ENCODE measurements at regions not wholly inside any gene's neighbourhood (a gene's known extent, or its start where the extent isn't known, plus 50 kb on each side); places are given as distances from the start of the nearest gene placed in this dataset.
A peak's percentile ranks its signal among the peaks of the same experiment; 100 is the strongest.
"Not testable (repeated sequence)": the region's sequence is repeated elsewhere in the genome, so short reads cannot be mapped to it uniquely, and the experiment has no call there.

DNA sequence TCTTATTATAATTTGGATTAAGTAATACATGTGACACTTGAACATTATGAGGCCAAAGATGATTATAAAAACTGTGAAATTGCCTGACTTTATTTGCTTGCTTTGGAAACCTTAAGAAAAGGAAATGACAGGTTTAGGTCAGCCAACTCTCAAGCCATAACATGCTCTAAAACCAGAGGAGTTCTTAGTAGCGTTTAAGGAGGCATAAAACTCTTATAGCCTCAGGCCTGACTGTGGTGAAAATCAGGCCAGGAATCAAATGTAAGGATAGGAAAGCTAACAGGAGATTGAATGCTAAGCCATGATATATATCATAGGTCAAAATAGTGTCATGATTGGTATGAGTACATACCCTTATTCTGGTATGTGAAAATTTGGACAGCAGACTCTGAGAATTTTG is 1142.4 kb upstream of the MIR17HG start:
- no peak for DNase-seq
- ATAC-seq = no peak
- intact Hi-C loops (cut with micrococcal nuclease) = no loop called here

DNA sequence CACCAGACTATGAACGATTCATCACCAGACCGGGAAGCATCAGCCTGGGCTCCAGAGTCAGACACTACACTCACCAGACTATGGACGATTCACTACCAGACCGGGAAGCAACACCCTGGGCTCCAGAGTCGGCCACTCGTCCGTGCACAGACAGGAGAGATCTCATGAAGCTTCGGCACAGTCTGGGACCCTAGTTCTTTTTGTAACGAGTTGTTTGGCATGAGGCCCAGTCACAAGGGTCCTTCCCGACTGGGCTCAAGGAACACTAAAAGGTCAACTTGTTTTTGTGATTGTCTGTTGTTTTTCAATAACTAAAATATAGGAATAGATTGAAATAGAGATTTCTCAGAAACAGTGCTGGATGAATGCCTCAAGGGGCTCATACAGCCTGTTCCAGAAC is 1141.6 kb upstream of the MIR17HG start:
- no peak for DNase-seq
- intact Hi-C loops (cut with micrococcal nuclease) = no loop called here
- ATAC-seq = no peak

DNA sequence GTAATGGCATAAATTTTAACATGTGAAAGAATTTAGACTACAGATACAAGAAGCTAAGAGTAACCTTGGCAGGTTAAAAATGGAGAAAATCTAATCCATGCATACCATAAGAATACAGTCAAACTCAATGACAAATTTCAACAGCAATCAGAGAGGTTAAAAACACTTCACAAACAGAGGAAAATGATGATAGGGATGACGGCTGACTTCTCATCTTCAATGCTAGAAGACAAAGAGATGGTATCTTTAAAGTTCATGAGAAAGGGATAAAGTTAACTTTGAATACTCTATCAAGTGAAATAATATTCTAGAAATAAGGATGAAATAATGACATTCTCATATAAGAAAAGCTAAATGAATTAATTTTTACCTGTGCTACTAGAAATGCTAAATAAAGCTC is 1130.2 kb upstream of the MIR17HG start:
- DNase-seq = no peak
- intact Hi-C loops (cut with micrococcal nuclease) = no loop called here
- no peak for ATAC-seq

DNA sequence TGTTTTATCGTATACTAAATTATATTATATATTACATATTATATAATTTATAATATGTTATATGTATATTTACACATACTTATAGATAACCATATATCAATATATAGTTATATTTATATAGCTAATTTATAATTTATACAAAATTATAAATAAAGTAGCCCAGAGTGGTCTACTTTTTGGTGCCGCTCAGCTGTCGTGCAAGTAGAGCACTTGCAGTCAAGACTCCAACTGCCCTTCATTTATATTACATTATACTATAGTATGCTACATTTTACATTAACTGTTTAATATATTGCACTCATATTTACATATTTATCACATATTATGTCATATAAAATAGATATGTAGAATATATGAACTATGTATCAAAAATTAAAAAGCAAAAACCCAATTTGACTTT is 1124.7 kb upstream of the MIR17HG start:
- DNase-seq (no peak), ATAC-seq (no peak)
- intact Hi-C loops (cut with micrococcal nuclease) = no loop called here

DNA sequence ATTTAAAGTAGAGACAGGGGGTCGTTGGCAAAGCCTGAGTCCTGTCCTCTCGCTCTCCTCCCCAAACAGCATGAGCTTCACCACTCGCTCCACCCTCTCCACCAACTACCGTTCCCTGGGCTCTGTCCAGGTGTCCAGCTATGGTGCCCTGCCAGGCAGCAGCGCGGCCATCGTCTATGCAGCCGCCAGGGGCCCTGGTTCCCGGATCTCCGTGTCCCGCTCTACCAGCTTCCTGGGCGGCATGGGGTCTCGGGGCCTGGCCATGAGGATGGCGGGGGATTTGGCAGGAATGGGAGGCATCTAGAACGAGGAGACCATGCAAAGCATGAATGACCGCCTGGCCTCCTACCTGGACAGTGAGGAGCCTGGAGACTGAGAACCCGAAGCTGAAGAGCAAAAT is 1117.2 kb upstream of the MIR17HG start:
- ATAC-seq (no peak), DNase-seq (no peak)
- intact Hi-C loops (cut with micrococcal nuclease) = no loop called here

DNA sequence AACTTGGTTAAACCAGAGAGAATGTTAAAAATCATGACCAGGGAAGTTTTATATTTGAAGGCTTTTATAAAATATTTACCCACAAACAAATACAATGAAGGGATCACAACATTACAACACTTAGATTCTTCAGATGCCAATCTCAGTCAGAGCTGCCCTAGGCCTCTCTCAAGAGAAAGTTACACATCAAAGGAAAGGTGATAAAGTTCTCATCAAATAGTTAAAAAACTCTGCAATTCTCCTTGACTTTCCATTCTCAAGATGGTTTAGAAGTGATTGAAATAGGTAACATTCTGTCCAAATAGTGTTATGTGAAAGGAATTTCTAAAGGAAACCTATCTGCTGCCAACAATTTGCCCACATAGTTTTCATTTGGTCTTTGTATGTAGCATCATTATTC is 1115.2 kb upstream of the MIR17HG start:
- no peak for DNase-seq
- ATAC-seq = no peak
- intact Hi-C loops (cut with micrococcal nuclease) = no loop called here

DNA sequence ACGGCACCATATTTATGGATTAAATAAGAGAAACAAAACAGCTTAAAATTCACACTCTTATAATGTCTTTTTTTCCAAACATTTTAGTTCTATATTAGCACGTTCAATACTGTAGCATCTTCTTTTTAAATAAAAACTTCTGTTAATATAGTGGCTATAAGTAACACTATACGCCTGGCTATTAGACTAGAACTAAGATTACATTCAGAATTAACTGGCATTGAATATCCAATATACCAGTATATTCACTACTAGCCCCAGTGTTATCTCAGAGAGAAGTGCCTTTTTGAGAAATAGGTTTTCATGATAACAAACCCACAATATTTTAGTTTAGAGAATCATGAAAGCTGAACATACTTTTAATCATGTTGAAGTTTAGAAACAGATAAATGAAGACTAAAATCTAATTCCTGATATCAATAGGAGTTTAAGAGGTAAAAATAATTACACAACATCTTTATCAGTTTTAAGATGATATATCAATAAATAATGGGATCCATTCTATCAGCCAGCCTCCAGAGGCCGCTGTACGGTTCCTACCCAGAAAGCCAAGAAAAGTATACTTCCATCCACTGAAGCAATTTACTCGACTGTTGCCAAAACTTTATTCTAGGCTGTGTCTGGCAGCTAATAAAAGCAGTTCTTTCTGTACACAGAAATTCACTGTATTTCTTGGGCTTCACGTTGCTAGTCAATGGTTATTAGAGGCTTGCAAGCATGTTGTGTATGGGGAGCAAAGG is 1113.4 kb upstream of the MIR17HG start:
- ATAC-seq (no peak), DNase-seq (no peak)
- intact Hi-C loops (cut with micrococcal nuclease) = no loop called here

DNA sequence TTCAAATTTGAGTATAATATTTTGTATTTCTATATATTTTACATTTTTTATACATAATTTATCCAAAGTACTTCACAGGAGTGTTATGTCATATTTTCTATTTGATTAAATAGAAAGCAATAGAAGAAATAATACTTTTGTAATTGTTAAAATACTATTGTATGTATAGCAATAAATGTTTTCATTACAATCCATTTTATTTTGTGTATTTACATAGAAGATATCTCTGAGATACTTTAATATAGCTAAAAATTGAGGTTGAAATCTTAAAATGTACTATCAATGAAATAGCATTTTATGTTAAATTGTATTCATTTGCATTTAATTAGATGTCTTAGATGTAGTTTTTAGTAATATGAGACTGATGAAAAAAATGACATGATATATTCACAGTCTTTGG is 1109.6 kb upstream of the MIR17HG start:
- intact Hi-C loops (cut with micrococcal nuclease) = no loop called here
- no peak for ATAC-seq
- DNase-seq = no peak

DNA sequence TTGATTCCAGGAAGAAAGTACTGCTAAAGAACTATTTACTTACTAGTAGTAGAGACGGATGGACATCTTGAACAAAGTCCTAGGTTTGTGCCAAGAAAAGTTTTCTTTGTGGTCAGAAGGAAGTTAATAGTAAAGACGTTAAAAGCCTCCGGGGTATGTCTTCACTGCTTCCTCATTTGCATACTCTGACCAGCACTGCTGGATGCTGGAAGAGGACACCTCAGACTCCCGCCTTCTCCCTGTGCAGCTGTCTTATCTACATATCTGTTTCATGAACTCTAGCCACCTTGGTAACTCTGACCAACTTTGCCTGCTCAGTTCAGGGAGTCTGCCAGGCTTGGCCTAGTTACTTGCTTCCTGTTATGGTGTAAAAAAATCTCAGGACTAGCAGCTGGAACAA is 1109.1 kb upstream of the MIR17HG start:
- DNase-seq (no peak), ATAC-seq (no peak)
- intact Hi-C loops (cut with micrococcal nuclease) = no loop called here

DNA sequence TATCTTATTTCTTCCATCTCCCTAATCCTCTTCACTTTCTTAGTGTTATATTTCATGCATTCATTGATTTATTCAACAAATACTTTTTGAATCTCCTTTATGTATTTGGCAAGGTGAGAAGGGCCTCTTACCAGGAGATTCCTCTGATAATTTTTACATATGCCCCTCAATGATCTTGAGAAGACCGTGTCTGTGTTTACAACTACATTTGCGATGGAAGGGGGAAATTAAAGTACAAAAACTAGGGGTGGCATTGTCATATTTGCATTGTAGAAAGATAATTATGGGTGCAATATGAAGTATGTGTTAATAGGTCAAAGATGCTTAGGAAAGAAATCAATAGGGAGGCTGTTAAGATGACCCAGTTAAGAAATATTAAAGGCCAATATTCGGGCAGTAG is 1108.4 kb upstream of the MIR17HG start:
- intact Hi-C loops (cut with micrococcal nuclease) = no loop called here
- DNase-seq (no peak), ATAC-seq (no peak)

DNA sequence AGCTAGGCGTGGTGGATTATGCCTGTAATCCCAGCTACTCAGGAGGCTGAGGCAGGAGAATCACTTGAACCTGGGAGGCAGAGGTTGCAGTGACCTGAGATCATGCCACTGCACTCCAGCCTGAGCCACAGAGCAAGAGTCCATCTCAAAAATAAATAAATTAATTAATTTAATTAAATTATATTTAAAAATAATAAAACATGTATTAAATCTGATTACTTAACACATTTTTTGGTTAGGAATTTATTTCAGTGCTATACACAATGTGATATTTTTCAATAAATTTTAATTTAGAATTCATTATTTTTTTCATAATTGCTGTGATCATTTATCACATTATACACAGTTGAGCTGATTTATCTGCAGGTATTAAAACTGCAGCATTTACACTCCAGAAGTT is 1101.5 kb upstream of the MIR17HG start:
- no peak for ATAC-seq
- intact Hi-C loops (cut with micrococcal nuclease) = no loop called here

DNA sequence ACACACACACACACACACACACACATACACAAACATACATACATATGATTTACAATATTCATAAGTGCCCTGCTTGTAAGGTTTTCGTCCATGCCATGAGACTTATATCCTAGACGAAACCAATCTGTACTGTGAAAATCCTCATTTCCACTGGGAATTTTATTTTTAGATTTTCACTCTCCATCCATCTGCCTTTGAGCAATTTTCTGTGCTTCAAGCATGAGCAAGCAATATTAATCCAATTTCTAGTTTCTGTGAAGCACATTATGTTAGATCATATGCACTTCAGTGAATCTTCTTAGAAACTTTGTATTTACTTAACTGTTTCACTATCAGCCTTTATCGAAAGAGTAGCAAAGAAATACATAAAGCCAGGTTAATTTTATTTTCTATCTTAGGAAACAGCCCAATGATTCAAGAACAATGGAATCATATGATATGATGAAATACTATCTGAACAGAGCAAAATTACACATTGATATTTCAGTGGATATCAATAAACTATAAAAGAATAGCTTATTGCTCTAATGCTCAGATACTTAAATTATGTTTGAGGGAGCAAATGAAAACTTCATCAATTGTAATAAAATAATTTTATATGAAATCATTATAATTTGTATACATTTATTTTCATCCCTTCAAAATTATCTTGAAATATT is 1100.7 kb upstream of the MIR17HG start:
- ATAC-seq (no peak), DNase-seq (no peak)
- intact Hi-C loops (cut with micrococcal nuclease) = no loop called here

More for the DNA sequence above, 1101.5 kb upstream of the MIR17HG start:
- DNase-seq = no peak

DNA sequence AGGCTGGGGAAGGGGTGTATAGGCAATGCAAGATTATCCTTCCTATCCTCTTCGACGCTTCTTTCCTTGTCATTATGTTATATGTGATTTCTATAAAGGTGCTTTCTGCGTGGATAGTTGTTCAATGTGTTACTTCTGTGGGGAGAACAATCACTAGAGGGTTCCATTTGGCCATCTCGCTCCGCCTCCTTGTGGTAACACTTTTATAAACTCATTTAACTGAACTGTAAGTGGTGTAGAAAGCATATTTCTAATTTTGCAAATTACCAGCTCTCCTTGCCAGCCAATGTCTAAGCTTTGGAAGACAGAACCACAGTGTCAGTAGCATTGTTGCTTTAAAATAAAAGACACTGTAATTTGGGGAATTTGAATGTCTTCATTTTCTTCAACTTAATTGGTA is 1093.7 kb upstream of the MIR17HG start:
- intact Hi-C loops (cut with micrococcal nuclease) = no loop called here
- no peak for ATAC-seq
- no peak for DNase-seq

DNA sequence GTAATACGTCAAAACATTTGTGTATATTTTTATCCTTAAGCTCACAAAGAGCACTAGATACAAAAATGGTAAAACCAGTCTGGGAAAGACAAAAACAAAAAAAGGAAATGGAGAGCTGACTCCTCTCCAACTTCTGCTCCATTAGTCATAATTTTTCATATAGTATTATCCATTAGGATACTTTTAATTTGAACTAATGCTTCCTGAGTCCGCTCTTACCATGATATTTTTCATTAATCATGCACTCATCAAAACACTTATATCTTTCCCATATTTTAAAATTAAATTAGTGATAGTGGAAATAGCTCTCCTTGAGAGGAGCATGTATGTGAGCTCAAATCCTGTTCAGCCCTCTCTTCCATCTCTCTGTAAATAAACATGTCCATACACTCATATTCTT is 1093.0 kb upstream of the MIR17HG start:
- no peak for ATAC-seq
- intact Hi-C loops (cut with micrococcal nuclease) = no loop called here

DNA sequence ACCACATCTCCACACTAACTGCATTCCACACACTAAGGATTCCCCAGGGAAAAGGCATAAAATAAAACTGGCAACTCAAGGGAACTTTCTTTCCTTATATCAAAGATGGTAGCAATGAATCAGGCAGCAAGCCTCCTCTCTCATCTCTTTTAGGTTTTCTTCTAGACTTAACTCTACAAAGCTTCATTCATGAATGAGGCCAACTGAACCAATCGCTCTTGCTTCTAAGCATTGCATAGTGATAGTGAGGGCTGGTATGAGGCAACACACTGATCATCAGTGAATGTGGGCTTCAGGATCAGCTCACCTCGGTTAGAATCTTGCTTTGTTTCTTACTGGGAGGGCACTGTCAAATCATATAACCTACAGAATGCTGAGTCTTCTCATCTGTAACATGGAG is 1090.7 kb upstream of the MIR17HG start:
- DNase-seq = no peak
- intact Hi-C loops (cut with micrococcal nuclease) = no loop called here
- ATAC-seq = no peak

More for the DNA sequence above, 1093.0 kb upstream of the MIR17HG start:
- no peak for DNase-seq

DNA sequence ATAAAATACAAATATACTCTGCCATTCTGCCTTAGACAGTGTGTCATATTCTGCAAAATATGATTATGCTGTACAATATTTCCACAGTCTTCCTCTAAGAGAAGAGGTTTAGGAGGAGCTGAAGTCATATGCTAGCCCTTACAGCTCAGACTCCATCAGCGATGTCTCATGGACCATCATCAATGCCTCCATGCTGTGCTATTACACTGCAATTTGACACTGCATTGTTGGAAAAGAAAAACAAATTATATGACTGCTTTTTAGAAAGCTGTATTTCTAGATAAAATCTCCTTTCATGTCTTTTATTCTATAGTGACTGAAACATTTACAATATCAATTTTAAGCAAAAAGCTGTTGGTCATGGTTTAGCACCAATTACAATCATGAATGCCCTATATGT is 1089.4 kb upstream of the MIR17HG start:
- no peak for DNase-seq
- intact Hi-C loops (cut with micrococcal nuclease) = no loop called here
- no peak for ATAC-seq

DNA sequence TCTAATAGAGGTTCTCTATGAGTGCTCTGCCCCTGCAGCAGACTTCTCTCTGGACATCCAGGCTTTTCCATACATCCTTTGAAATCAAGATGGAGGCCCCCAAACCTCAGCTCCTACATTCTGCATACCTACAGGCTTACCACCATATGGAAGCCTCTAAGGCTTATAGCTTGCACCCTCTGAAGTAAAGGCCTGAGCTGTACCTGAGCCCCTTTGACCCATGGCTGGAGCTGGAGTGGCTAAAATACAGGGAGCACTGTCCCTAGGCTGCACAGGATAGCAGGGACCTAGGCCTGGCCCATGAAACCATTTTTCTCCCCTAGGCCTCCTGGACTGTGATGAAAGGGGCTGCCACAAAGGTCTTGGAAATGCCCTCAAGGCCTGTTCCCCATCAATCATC is 1086.1 kb upstream of the MIR17HG start:
- no peak for ATAC-seq
- intact Hi-C loops (cut with micrococcal nuclease) = no loop called here

DNA sequence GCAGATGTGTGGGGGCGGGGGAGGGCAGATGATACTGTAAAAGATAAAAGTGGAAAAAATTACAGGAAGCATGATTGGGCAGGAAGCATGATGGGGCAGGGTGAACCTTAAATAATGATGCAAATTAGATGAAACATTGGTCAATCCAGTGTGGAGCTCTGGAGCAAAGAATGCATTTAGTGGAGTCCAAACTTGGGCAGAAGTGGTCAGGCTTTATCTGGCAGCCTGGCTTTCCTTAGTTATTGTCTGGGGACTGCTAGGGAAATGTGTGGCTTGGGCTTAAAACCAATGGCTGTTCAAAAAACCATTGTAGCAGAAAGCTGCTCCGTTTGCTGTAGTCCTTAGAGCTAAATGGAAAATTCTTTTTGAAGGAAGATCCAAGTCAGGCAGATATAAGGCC is 1077.3 kb upstream of the MIR17HG start:
- DNase-seq (no peak), ATAC-seq (no peak)
- intact Hi-C loops (cut with micrococcal nuclease) = no loop called here

More for the DNA sequence above, 1086.1 kb upstream of the MIR17HG start:
- DNase-seq = no peak

DNA sequence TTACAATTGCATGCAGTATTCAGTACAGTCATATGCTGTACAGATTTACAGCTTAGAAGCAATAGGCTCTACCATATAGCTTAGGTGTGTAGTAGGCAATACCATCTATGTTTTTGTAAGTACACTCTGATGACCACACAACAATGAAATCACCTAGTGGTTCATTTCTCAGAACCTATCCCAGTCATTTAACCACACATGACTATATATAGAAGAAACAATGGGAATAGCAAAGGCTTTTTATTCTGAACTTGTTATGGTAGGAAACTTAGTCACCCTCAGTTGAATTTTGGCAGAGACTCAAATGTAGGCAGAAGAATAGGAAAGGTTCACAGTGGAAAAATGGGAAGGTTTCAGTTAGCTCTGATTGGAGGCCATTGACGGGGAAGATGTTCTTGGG is 1075.1 kb upstream of the MIR17HG start:
- ATAC-seq (no peak), DNase-seq (no peak)
- intact Hi-C loops (cut with micrococcal nuclease) = no loop called here

DNA sequence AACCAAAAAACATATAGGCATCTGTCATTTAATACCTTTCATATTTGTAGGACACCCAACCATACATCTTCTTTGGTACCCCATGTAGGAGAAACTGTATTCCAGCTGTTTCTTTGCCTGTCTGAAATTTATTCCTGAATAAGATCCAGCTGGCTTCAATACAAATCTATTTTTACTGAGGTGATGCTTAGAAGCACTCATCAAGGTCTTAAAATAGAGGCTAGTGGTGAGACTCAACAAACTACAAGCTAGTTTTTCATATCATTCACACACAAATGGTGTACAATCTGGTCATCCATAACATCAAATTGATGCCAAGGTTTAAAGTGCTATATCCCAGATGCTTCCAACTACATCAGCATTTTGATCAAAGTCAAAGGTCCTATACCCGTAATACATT is 1071.3 kb upstream of the MIR17HG start:
- ATAC-seq = peak; percentile 84
- intact Hi-C loops (cut with micrococcal nuclease) = no loop called here

DNA sequence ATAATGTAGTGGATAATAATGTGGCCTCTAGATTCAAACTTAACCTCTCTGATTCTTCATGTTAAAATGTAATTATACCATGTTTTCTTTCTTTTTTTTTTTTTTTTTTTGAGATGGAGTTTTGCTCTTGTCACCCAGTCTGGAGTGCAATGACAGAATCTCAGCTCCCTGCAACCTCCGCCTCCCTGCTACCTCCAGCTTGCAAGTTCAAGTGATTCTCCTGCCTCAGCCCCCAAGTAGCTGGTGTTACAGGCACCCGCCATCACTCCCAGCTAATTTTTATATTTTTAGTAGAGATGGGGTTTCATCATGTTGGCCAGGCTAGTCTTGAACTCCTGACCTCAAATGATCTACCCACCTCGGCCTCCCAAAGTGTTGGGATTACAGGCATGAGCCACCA is 1069.3 kb upstream of the MIR17HG start:
- intact Hi-C loops (cut with micrococcal nuclease); ATAC-seq; DNase-seq: not testable (repeated sequence)

More for the DNA sequence above, 1071.3 kb upstream of the MIR17HG start:
- DNase-seq = no peak
